PC-9 (cell line): ENCODE measurements at regions not wholly inside any gene's neighbourhood (a gene's known extent, or its start where the extent isn't known, plus 50 kb on each side); places are given as distances from the start of the nearest gene placed in this dataset.
"Not testable (repeated sequence)": the region's sequence is repeated elsewhere in the genome, so short reads cannot be mapped to it uniquely, and the experiment has no call there.

ENCODE experiments used
- BruUV-seq: library from RNA; stranded (reverse); fragments of 400-500 nt; replicated peaks from 2 replicates; lab custom pipeline; 2021; lab: Mats Ljungman, UMichigan
- CTCF ChIA-PET: fragments of 300-600 bp; sonication (Branson Sonifier 250); formaldehyde crosslinking; loops from one replicate; lab custom pipeline; 2022; ENCODE audit warnings: antibody characterized with exemption; lab: Charles Lee
- POLR2A ChIA-PET: fragments of 300-600 bp; sonication (Branson Sonifier 250); formaldehyde crosslinking; loops from one replicate; lab custom pipeline; 2022; ENCODE audit warnings: antibody characterized with exemption; ENCODE audit not compliant: unreplicated experiment; lab: Charles Lee
- DNase-seq, 2 experiments: peaks; one replicate each; pipeline versions ENCODE4 v3.0.0 to v3.0.0-alpha.2; 2015 to 2022; ENCODE audit warnings: mixed read lengths in 1 of 2
- H2AFZ ChIP-seq: fragments of 200-600 bp; sonication (generic); 2 replicates; pipeline ENCODE4 v1.8.1; 2017; ENCODE audit warnings: antibody characterized with exemption
- H3F3A ChIP-seq: fragments of 200-600 bp; sonication (generic); 2 replicates; pipeline ENCODE4 v1.8.1; 2017; ENCODE audit warnings: antibody characterized with exemption, mild to moderate bottlenecking, low read depth; ENCODE audit not compliant: insufficient read depth
- H3K27ac ChIP-seq: fragments of 200-600 bp; sonication (generic); 2 replicates; pipeline ENCODE4 v1.6.1; 2016; ENCODE audit warnings: mixed run types
- H3K27me3 ChIP-seq: fragments of 200-600 bp; sonication (generic); 2 replicates; pipeline ENCODE4 v1.6.1; 2016; ENCODE audit warnings: low read depth, mixed run types; ENCODE audit not compliant: insufficient read depth
- H3K36me3 ChIP-seq: fragments of 200-600 bp; sonication (generic); 2 replicates; pipeline ENCODE4 v1.6.1; 2016; ENCODE audit warnings: low read depth, mixed run types
- H3K4me1 ChIP-seq: fragments of 200-600 bp; sonication (generic); replicated peaks from 2 replicates; pipeline ENCODE4 v1.6.1; 2016; ENCODE audit warnings: mixed run types; ENCODE audit not compliant: insufficient read depth
- H3K4me2 ChIP-seq: fragments of 200-600 bp; sonication (generic); 2 replicates; pipeline ENCODE4 v1.6.1; 2017; ENCODE audit warnings: mixed run types
- H3K4me3 ChIP-seq: fragments of 200-600 bp; sonication (generic); 2 replicates; pipeline ENCODE4 v1.6.1; 2016; ENCODE audit warnings: mixed run types
- H3K79me2 ChIP-seq: fragments of 200-600 bp; sonication (generic); 2 replicates; pipeline ENCODE4 v1.6.1; 2017; ENCODE audit warnings: low read depth, mixed run types
- H3K9me2 ChIP-seq: fragments of 200-600 bp; sonication (generic); 2 replicates; pipeline ENCODE4 v1.8.1; 2017; ENCODE audit warnings: mild to moderate bottlenecking; ENCODE audit not compliant: insufficient read depth
- H3K9me3 ChIP-seq: fragments of 200-600 bp; sonication (generic); 2 replicates; pipeline ENCODE4 v1.8.1; 2016; ENCODE audit warnings: low read depth; ENCODE audit not compliant: insufficient read depth
- H4K20me1 ChIP-seq: fragments of 200-600 bp; sonication (generic); 2 replicates; pipeline ENCODE4 v1.8.1; 2017; ENCODE audit not compliant: insufficient read depth
- EZH2 ChIP-seq: fragments of 200-600 bp; sonication (generic); IDR thresholded peaks from 2 replicates; pipeline ENCODE4 v1.8.0; 2017; ENCODE audit warnings: antibody characterized with exemption, low read depth
- intact Hi-C: fragments of 100-400 bp; cut with micrococcal nuclease; formaldehyde crosslinking; loops from one replicate; pipeline ENCODE4 v1.10.0; 2022; ENCODE audit not compliant: unreplicated experiment
- TF ChIP-seq, protein P1 (sequence below): fragments of 200-600 bp; sonication (generic); conservative IDR thresholded peaks from 2 replicates; pipeline ENCODE4 v1.6.1; 2017; ENCODE audit warnings: mixed run types, antibody characterized with exemption, mild to moderate bottlenecking, moderate library complexity

DNA sequence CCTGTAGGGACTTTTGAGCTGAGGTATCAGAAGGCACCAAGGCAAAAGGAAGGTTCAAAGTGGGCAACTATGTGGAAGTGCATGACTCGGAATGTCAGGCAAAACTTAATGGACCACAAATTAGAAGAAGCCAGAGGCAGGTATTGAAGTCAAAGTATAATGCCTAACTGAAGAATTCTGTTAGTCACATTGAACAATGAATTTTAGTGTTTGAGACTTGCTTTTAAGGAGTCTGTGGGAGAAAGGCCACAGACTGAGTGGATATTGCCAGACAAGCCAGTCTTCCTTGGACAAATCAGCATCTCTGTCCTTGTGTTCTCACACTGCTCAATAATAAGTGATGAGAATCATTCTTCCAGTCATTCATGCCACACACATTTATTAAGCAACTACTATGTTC, 498.9 kb downstream of the STK39 start:
- DNase-seq: no peak
- Histone ChIP-seq H4K20me1 (no peaks in the 10 kb centered on the region), H3K4me1 (no peaks in the 10 kb centered on the region), H3K9me3 (no peaks in the 10 kb centered on the region), H3K27me3 (no peaks in the 10 kb centered on the region), H3K9me2 (no peaks in the 10 kb centered on the region), H3K27ac (no peak overlapping the region), H3K36me3 (no peaks in the 10 kb centered on the region), H3K79me2 (no peaks in the 10 kb centered on the region), H3K4me3 (no peak overlapping the region), H2AFZ (no peak overlapping the region), H3K4me2 (no peak overlapping the region), H3F3A (no peaks in the 10 kb centered on the region)
- TF ChIP-seq, protein P1, sequence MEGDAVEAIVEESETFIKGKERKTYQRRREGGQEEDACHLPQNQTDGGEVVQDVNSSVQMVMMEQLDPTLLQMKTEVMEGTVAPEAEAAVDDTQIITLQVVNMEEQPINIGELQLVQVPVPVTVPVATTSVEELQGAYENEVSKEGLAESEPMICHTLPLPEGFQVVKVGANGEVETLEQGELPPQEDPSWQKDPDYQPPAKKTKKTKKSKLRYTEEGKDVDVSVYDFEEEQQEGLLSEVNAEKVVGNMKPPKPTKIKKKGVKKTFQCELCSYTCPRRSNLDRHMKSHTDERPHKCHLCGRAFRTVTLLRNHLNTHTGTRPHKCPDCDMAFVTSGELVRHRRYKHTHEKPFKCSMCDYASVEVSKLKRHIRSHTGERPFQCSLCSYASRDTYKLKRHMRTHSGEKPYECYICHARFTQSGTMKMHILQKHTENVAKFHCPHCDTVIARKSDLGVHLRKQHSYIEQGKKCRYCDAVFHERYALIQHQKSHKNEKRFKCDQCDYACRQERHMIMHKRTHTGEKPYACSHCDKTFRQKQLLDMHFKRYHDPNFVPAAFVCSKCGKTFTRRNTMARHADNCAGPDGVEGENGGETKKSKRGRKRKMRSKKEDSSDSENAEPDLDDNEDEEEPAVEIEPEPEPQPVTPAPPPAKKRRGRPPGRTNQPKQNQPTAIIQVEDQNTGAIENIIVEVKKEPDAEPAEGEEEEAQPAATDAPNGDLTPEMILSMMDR: no peak
- TF ChIP-seq EZH2: no peak
- ChIA-PET POLR2A (no interaction called here), CTCF (interaction anchor here (0.6 kb wide), 1 partner anchor 271 kb away, joined by 3 read pairs; no protein-coding TSS in a partner anchor)
- BruUV-seq: no TSS peak
- intact Hi-C loops: no loop called here

GRCh38 chr2:167745667-167746066, 501.7 kb downstream of the STK39 start:
- POLR2A ChIA-PET: no interaction called here

DNA sequence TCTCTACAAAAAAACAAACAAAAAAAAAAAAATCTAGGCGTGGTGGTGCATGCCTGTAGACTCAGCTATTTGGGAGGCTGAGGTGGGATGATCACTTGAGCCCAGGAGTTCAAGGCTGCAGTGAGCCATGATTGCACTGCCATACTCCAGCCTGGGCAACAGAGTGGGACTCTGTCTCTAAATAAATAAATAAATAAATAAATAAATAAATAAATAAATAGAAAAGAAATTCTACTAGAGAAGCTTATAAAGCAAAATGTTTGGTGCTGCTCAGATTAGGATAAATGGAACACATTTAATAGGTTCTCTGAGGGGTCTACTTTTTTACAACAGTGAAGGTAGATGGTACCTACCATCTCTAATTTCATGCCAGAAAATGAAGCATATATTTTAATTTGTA, 507.5 kb downstream of the STK39 start:
- H2AFZ ChIP-seq, DNase-seq, H3K4me3 ChIP-seq, CTCF ChIA-PET, BruUV-seq, H3K9me3 ChIP-seq, H3K27ac ChIP-seq, H3K9me2 ChIP-seq, H3K27me3 ChIP-seq, H3F3A ChIP-seq, H3K4me1 ChIP-seq, H3K36me3 ChIP-seq, H3K4me2 ChIP-seq, POLR2A ChIA-PET, H4K20me1 ChIP-seq, intact Hi-C loops, H3K79me2 ChIP-seq: not testable (repeated sequence)

More at GRCh38 chr2:167745667-167746066, 501.7 kb downstream of the STK39 start:
- Histone ChIP-seq H4K20me1 (no peaks in the 10 kb centered on the region), H3K9me3 (no peaks in the 10 kb centered on the region), H3K4me2 (no peak overlapping the region), H3K79me2 (no peaks in the 10 kb centered on the region), H3K4me3 (no peak overlapping the region), H3K9me2 (no peaks in the 10 kb centered on the region), H3F3A (no peaks in the 10 kb centered on the region), H3K4me1 (no peaks in the 10 kb centered on the region), H2AFZ (no peak overlapping the region), H3K36me3 (no peaks in the 10 kb centered on the region), H3K27ac (no peak overlapping the region), H3K27me3 (no peaks in the 10 kb centered on the region)
- no peak for TF ChIP-seq EZH2
- TF ChIP-seq, protein P1: no peak
- CTCF ChIA-PET: no interaction called here
- intact Hi-C loops: no loop called here
- no peak for DNase-seq
- BruUV-seq: no TSS peak

- Histone ChIP-seq H3K27ac (no peak overlapping the region), H3K27me3 (no peaks in the 10 kb centered on the region), H3K36me3 (no peaks in the 10 kb centered on the region), H3F3A (no peaks in the 10 kb centered on the region), H3K4me3 (no peak overlapping the region), H3K9me3 (no peaks in the 10 kb centered on the region), H4K20me1 (no peaks in the 10 kb centered on the region), H3K4me2 (no peak overlapping the region), H3K79me2 (no peaks in the 10 kb centered on the region), H3K9me2 (no peaks in the 10 kb centered on the region), H2AFZ (no peak overlapping the region), H3K4me1 (no peaks in the 10 kb centered on the region)
- no peak for TF ChIP-seq EZH2
- TF ChIP-seq, protein P1: no peak
- intact Hi-C loops: no loop called here
- no peak for DNase-seq
- POLR2A ChIA-PET: no interaction called here
- CTCF ChIA-PET: no interaction called here
- BruUV-seq: no TSS peak
Measured at GRCh38 chr2:167733747-167734146, 513.6 kb downstream of the STK39 start.
